CD8-positive, alpha-beta memory T cell (primary cell): ENCODE measurements at regions not wholly inside any gene's neighbourhood (a gene's known extent, or its start where the extent isn't known, plus 50 kb on each side); places are given as distances from the start of the nearest gene placed in this dataset.

Experiments
- CTCF ChIA-PET: fragments of 350-600 bp; sonication (Branson Sonifier 250); formaldehyde crosslinking; loops from one replicate; lab custom pipeline; 2021; ENCODE audit warnings: antibody characterized with exemption; lab: Charles Lee
- POLR2A ChIA-PET: fragments of 350-600 bp; sonication (Branson Sonifier 250); formaldehyde crosslinking; loops from one replicate; lab custom pipeline; 2021; ENCODE audit warnings: antibody characterized with exemption; lab: Charles Lee
- DNase-seq, 5 donors: peaks; one replicate each; pipeline versions ENCODE4 v3.0.0 to v3.0.0-alpha.2; 2020 to 2022; ENCODE audit warnings: mixed read lengths in 1 of 5
- H3K27ac ChIP-seq: one replicate; pipeline ENCODE4 v1.7.0; 2013; ENCODE audit warnings: low read depth, mild to moderate bottlenecking, low read length, moderate library complexity
- H3K27me3 ChIP-seq: 2 replicates; pipeline ENCODE4 v1.7.0; 2013; ENCODE audit warnings: low read length, mild to moderate bottlenecking; ENCODE audit not compliant: insufficient read depth, poor library complexity, severe bottlenecking
- H3K36me3 ChIP-seq: 2 replicates; pipeline ENCODE4 v1.7.0; 2013; ENCODE audit warnings: mild to moderate bottlenecking, low read length, moderate library complexity; ENCODE audit not compliant: insufficient read depth
- H3K4me1 ChIP-seq: 2 replicates; pipeline ENCODE4 v1.7.0; 2013; ENCODE audit warnings: mild to moderate bottlenecking, low read length, moderate library complexity; ENCODE audit not compliant: insufficient read depth
- H3K4me3 ChIP-seq: 2 replicates; pipeline ENCODE4 v1.7.0; 2013; ENCODE audit warnings: mild to moderate bottlenecking, low read length
- H3K9me3 ChIP-seq: 2 replicates; pipeline ENCODE4 v1.7.0; 2013; ENCODE audit warnings: mild to moderate bottlenecking, low read length
- H3K27ac Mint-ChIP-seq, 8 donors: one replicate each; pipeline ENCODE4 v1.8.0; 2020 to 2021; ENCODE audit warnings: mixed read lengths in 8 of 8, mild to moderate bottlenecking in 6 of 8, inconsistent platforms in 3 of 8, moderate library complexity in 3 of 8
- H3K27me3 Mint-ChIP-seq, 2 donors: one replicate each; pipeline ENCODE4 v1.8.0; 2020 to 2021; ENCODE audit warnings: mixed read lengths in 2 of 2, mild to moderate bottlenecking in 1 of 2, moderate library complexity in 1 of 2
- H3K36me3 Mint-ChIP-seq, 3 donors: one replicate each; pipeline ENCODE4 v1.8.0; 2020 to 2021; ENCODE audit warnings: mixed read lengths in 3 of 3, inconsistent platforms in 1 of 3, mild to moderate bottlenecking in 1 of 3
- H3K4me1 Mint-ChIP-seq, 3 donors: one replicate each; pipeline ENCODE4 v1.8.0; 2020 to 2021; ENCODE audit warnings: mixed read lengths in 3 of 3, inconsistent platforms in 1 of 3, mild to moderate bottlenecking in 1 of 3
- H3K4me3 Mint-ChIP-seq, 7 donors: one replicate each; pipeline ENCODE4 v1.8.0; 2020 to 2021; ENCODE audit warnings: mixed read lengths in 7 of 7, mild to moderate bottlenecking in 6 of 7, moderate library complexity in 4 of 7, inconsistent platforms in 2 of 7
- H3K9me3 Mint-ChIP-seq, 5 donors: one replicate each; pipeline ENCODE4 v1.8.0; 2020 to 2022; ENCODE audit warnings: mixed read lengths in 5 of 5, mild to moderate bottlenecking in 3 of 5, moderate library complexity in 2 of 5, inconsistent platforms in 1 of 5

- H3K4me1 ChIP-seq, result no peaks in the 10 kb centered on the region
- no peak overlapping the region for H3K4me3 Mint-ChIP-seq
- no peaks in the 10 kb centered on the region for H3K9me3 ChIP-seq
- peaks cover 3 to 6% of the 10 kb centered on the region in 2 donors for H3K27me3 Mint-ChIP-seq
- H3K9me3 Mint-ChIP-seq, result no peaks in the 10 kb centered on the region
- ChIA-PET POLR2A (no interaction called here), CTCF (no interaction called here)
- H3K36me3 ChIP-seq, result no peaks in the 10 kb centered on the region
- H3K4me1 Mint-ChIP-seq, result no peaks in the 10 kb centered on the region
- no peak overlapping the region for H3K27ac Mint-ChIP-seq
- no peak for DNase-seq
- H3K36me3 Mint-ChIP-seq, result no peaks in the 10 kb centered on the region
- H3K4me3 ChIP-seq, result no peak overlapping the region
- no peak overlapping the region for H3K27ac ChIP-seq
- H3K27me3 ChIP-seq, result no peaks in the 10 kb centered on the region
Measured at GRCh38 chr6:156351346-156351966, 425.7 kb upstream of the ARID1B start.

GRCh38 chr6:156350337-156350736, 426.8 kb upstream of the ARID1B start:
- Histone ChIP-seq H3K4me1 (no peaks in the 10 kb centered on the region), H3K9me3 (no peaks in the 10 kb centered on the region), H3K27me3 (no peaks in the 10 kb centered on the region), H3K36me3 (no peaks in the 10 kb centered on the region), H3K4me3 (no peak overlapping the region), H3K27ac (no peak overlapping the region)
- Mint-ChIP-seq H3K4me1 (no peaks in the 10 kb centered on the region), H3K4me3 (no peak overlapping the region), H3K27ac (no peak overlapping the region), H3K9me3 (no peaks in the 10 kb centered on the region), H3K36me3 (no peaks in the 10 kb centered on the region), H3K27me3 (peaks cover 3 to 6% of the 10 kb centered on the region in 2 donors)
- ChIA-PET POLR2A (no interaction called here), CTCF (no interaction called here)
- no peak for DNase-seq

GRCh38 chr6:156348849-156349248, 428.3 kb upstream of the ARID1B start:
- no peak overlapping the region for H3K4me3 ChIP-seq
- no peaks in the 10 kb centered on the region for H3K4me1 Mint-ChIP-seq
- no peak overlapping the region for H3K27ac ChIP-seq
- H3K36me3 ChIP-seq, result no peaks in the 10 kb centered on the region
- H3K4me3 Mint-ChIP-seq, result no peak overlapping the region
- H3K36me3 Mint-ChIP-seq, result no peaks in the 10 kb centered on the region
- H3K27me3 Mint-ChIP-seq, result peaks cover 3 to 6% of the 10 kb centered on the region in 2 donors
- no peaks in the 10 kb centered on the region for H3K9me3 ChIP-seq
- no peaks in the 10 kb centered on the region for H3K9me3 Mint-ChIP-seq
- no peaks in the 10 kb centered on the region for H3K4me1 ChIP-seq
- no peaks in the 10 kb centered on the region for H3K27me3 ChIP-seq
- no peak overlapping the region for H3K27ac Mint-ChIP-seq
- ChIA-PET POLR2A (no interaction called here), CTCF (no interaction called here)
- no peak for DNase-seq

GRCh38 chr6:156348424-156348823, 428.8 kb upstream of the ARID1B start:
- no peaks in the 10 kb centered on the region for H3K36me3 ChIP-seq
- H3K4me3 ChIP-seq, result no peak overlapping the region
- H3K4me3 Mint-ChIP-seq, result no peak overlapping the region
- H3K4me1 Mint-ChIP-seq, result no peaks in the 10 kb centered on the region
- CTCF ChIA-PET, result no interaction called here
- H3K4me1 ChIP-seq, result no peaks in the 10 kb centered on the region
- no peaks in the 10 kb centered on the region for H3K9me3 Mint-ChIP-seq
- H3K9me3 ChIP-seq, result no peaks in the 10 kb centered on the region
- no peak overlapping the region for H3K27ac Mint-ChIP-seq
- no peak overlapping the region for H3K27ac ChIP-seq
- H3K27me3 Mint-ChIP-seq, result peaks cover 3 to 6% of the 10 kb centered on the region in 2 donors
- H3K36me3 Mint-ChIP-seq, result no peaks in the 10 kb centered on the region
- POLR2A ChIA-PET, result no interaction called here
- DNase-seq, result no peak
- H3K27me3 ChIP-seq, result no peaks in the 10 kb centered on the region

GRCh38 chr6:156347656-156348055, 429.5 kb upstream of the ARID1B start:
- POLR2A ChIA-PET, result no interaction called here

GRCh38 chr6:156347246-156347645, 429.9 kb upstream of the ARID1B start:
- Mint-ChIP-seq H3K4me3 (no peak overlapping the region), H3K27me3 (peaks cover 2 to 5% of the 10 kb centered on the region in 2 donors), H3K4me1 (no peaks in the 10 kb centered on the region), H3K36me3 (no peaks in the 10 kb centered on the region), H3K9me3 (no peaks in the 10 kb centered on the region), H3K27ac (no peak overlapping the region)
- Histone ChIP-seq H3K36me3 (no peaks in the 10 kb centered on the region), H3K4me3 (no peak overlapping the region), H3K27ac (no peak overlapping the region), H3K4me1 (no peaks in the 10 kb centered on the region), H3K9me3 (no peaks in the 10 kb centered on the region), H3K27me3 (no peaks in the 10 kb centered on the region)
- DNase-seq, result no peak
- ChIA-PET CTCF (no interaction called here), POLR2A (no interaction called here)

More at GRCh38 chr6:156347656-156348055, 429.5 kb upstream of the ARID1B start:
- DNase-seq, result no peak
- H3K9me3 Mint-ChIP-seq, result no peaks in the 10 kb centered on the region
- no peak overlapping the region for H3K4me3 Mint-ChIP-seq
- no peaks in the 10 kb centered on the region for H3K4me1 ChIP-seq
- CTCF ChIA-PET, result no interaction called here
- no peaks in the 10 kb centered on the region for H3K4me1 Mint-ChIP-seq
- no peaks in the 10 kb centered on the region for H3K27me3 ChIP-seq
- H3K4me3 ChIP-seq, result no peak overlapping the region
- peaks cover 3 to 6% of the 10 kb centered on the region in 2 donors for H3K27me3 Mint-ChIP-seq
- no peak overlapping the region for H3K27ac ChIP-seq
- H3K36me3 ChIP-seq, result no peaks in the 10 kb centered on the region
- no peaks in the 10 kb centered on the region for H3K36me3 Mint-ChIP-seq
- no peak overlapping the region for H3K27ac Mint-ChIP-seq
- H3K9me3 ChIP-seq, result no peaks in the 10 kb centered on the region

- Histone ChIP-seq H3K9me3 (no peaks in the 10 kb centered on the region), H3K27me3 (no peaks in the 10 kb centered on the region), H3K4me1 (no peaks in the 10 kb centered on the region), H3K4me3 (no peak overlapping the region), H3K27ac (no peak overlapping the region), H3K36me3 (no peaks in the 10 kb centered on the region)
- no peak overlapping the region for H3K4me3 Mint-ChIP-seq
- ChIA-PET POLR2A (no interaction called here), CTCF (no interaction called here)
- H3K36me3 Mint-ChIP-seq, result no peaks in the 10 kb centered on the region
- no peak overlapping the region for H3K27ac Mint-ChIP-seq
- no peaks in the 10 kb centered on the region for H3K4me1 Mint-ChIP-seq
- H3K9me3 Mint-ChIP-seq, result no peaks in the 10 kb centered on the region
- peaks cover 4 to 6% of the 10 kb centered on the region in 2 donors for H3K27me3 Mint-ChIP-seq
- DNase-seq, result no peak
Measured at GRCh38 chr6:156345700-156346099, 431.5 kb upstream of the ARID1B start.

- CTCF ChIA-PET, result no interaction called here
- Mint-ChIP-seq H3K4me3 (no peak overlapping the region), H3K9me3 (no peaks in the 10 kb centered on the region), H3K36me3 (no peaks in the 10 kb centered on the region), H3K27ac (no peak overlapping the region), H3K4me1 (no peaks in the 10 kb centered on the region), H3K27me3 (peaks cover 6 to 8% of the 10 kb centered on the region in 2 donors)
- no peaks in the 10 kb centered on the region for H3K27me3 ChIP-seq
- POLR2A ChIA-PET, result interaction anchor here (0.5 kb wide), 1 partner anchor 46 kb away, joined by 6 read pairs; no protein-coding TSS in a partner anchor
- no peaks in the 10 kb centered on the region for H3K4me1 ChIP-seq
- H3K4me3 ChIP-seq, result no peak overlapping the region
- H3K27ac ChIP-seq, result no peak overlapping the region
- DNase-seq, result no peak
- no peaks in the 10 kb centered on the region for H3K9me3 ChIP-seq
- H3K36me3 ChIP-seq, result no peaks in the 10 kb centered on the region
Measured at GRCh38 chr6:156344491-156344890, 432.7 kb upstream of the ARID1B start.
